Heart right ventricle (tissue), 16 donors: ENCODE measurements at regions not wholly inside any gene's neighbourhood (a gene's known extent, or its start where the extent isn't known, plus 50 kb on each side); places are given as distances from the start of the nearest gene placed in this dataset.
"Not testable (repeated sequence)": the region's sequence is repeated elsewhere in the genome, so short reads cannot be mapped to it uniquely, and the experiment has no call there.

Source experiments
- ATAC-seq, 8 donors: fragments of 200-7000 bp; cut with Tn5 transposase; one replicate each; pipeline ENCODE4 v1.9.1; 2020; ENCODE audit warnings: mild to moderate bottlenecking in 8 of 8, moderate library complexity in 8 of 8, moderate number of reproducible peaks in 1 of 8
- DNase-seq, 2 donors: peaks; one replicate each; pipeline ENCODE4 v3.0.0-alpha.2; 2020
- H3K27ac ChIP-seq, 10 donors: fragments of 200-600 bp; sonication (generic) in 2 of 10; one replicate each; pipeline versions ENCODE4 v1.5.0 to v1.8.0; 2020 to 2022; ENCODE audit warnings: mild to moderate bottlenecking in 3 of 10
- H3K27me3 ChIP-seq, 7 donors: fragments of 200-600 bp; one replicate each; pipeline ENCODE4 v1.8.0; 2021 to 2022; ENCODE audit warnings: mild to moderate bottlenecking in 2 of 7
- H3K36me3 ChIP-seq, 9 donors: fragments of 200-600 bp; sonication (generic) in 1 of 9; one replicate each; pipeline versions ENCODE4 v1.5.0 to v1.8.0; 2020 to 2022; ENCODE audit warnings: mild to moderate bottlenecking in 2 of 9
- H3K4me1 ChIP-seq, 9 donors: fragments of 200-600 bp; sonication (generic) in 1 of 9; one replicate each; pipeline versions ENCODE4 v1.5.0 to v1.8.0; 2020 to 2022; ENCODE audit warnings: mild to moderate bottlenecking in 4 of 9
- H3K4me3 ChIP-seq, 10 donors: fragments of 200-600 bp; sonication (generic) in 2 of 10; one replicate each; pipeline versions ENCODE4 v1.5.0 to v1.8.0; 2020 to 2022; ENCODE audit warnings: mild to moderate bottlenecking in 7 of 10, moderate library complexity in 2 of 10
- H3K9me3 ChIP-seq, 11 donors: fragments of 200-600 bp in 10 of 11; sonication (generic) in 2 of 11; one replicate each; pipeline versions ENCODE4 v1.5.0 to v1.8.0; 2013 to 2022; ENCODE audit warnings: mild to moderate bottlenecking in 2 of 11, control low read depth in 1 of 11, moderate library complexity in 1 of 11
- CTCF ChIP-seq, 9 donors: fragments of 200-600 bp; sonication (generic) in 2 of 9; IDR thresholded peaks; one replicate each; pipeline versions ENCODE4 v1.5.0 to v1.8.0; 2021 to 2022; ENCODE audit warnings: antibody characterized with exemption in 9 of 9, mild to moderate bottlenecking in 5 of 9, moderate library complexity in 1 of 9
- WGBS, 2 donors: extraction: QIAGEN DNeasy Blood & Tissue Kit; methylation state at CpG; one replicate each; pipeline ENCODE4 v1.1.7; 2013; ENCODE audit warnings: inconsistent platforms in 1 of 2; 5-methylcytosine and 5-hydroxymethylcytosine counted together
- intact Hi-C, 10 donors: fragments of 100-400 bp; cut with DNase I; formaldehyde crosslinking; loops; one replicate each; pipeline versions ENCODE4 v1.11.1 to v1.14.2; 2022
- donor health status: Arrhythmogenic right ventricular cardiomyopathy.
- donor health status: ischemic (EF 13 %, LVEDD 7.1; RV severe dilation, severe dysfunction).
- donor health status: healthy with polysubstance abuse.
- donor health status: DM: no; HTN: yes; CAD: no.
- donor health status: DM: no; HTN: no; CAD: no.
- donor health status: ischemic (EF 25% LVEDD 6.9; RV normal size, moderate dysfunction).
- donor health status: ischemic (EF 25% LVEDD 5.7; RV mildly dilated, moderate dysfunction).
- donor health status: healthy.
- donor health status: DM: yes; HTN: yes; CAD: no.
- donor health status: Ischemic cardiomyopathy.
- donor health status: ischemic (EF 35%, LVEDD 5.7; RV mildly dilated, moderate dysfunction).
- donor health status: nonischemic (EF 11% LVEDD 7.7; RV severe dilation, severe dysfunction).
- donor health status: DM: yes; HTN: yes; CAD: no.
- donor health status: PGD.
- donor health status: ischemic (EF 29% LVEDD 5.4; RV normal size, mild dysfunction).
- donor health status: nonischemic (EF 23%, LVEDD 6.1; RV moderate dilation, normal function).

GRCh38 chr19:34573226-34573864 is 91.8 kb downstream of the WTIP start:
- DNase-seq (no peak), ATAC-seq (no peak)
- no peak for TF ChIP-seq CTCF (IDR thresholded peaks at IDR 0.05)
- 74 to 76% methylated on average over 14 of the region's 14 CpGs for WGBS, 2 donors
- Histone ChIP-seq H3K9me3 (peaks cover 0 to 48% (median 16%) of the 10 kb centered on the region in 11 donors), H3K36me3 (no peaks in the 10 kb centered on the region), H3K4me1 (no peaks in the 10 kb centered on the region), H3K4me3 (no peak overlapping the region), H3K27ac (no peak overlapping the region), H3K27me3 (peaks cover 0 to 9% (median 0%) of the 10 kb centered on the region in 7 donors)
- intact Hi-C loops: no loop called here

GRCh38 chr19:34570140-34570539 is 88.6 kb downstream of the WTIP start:
- H3K27me3 ChIP-seq, H3K4me3 ChIP-seq, DNase-seq, intact Hi-C loops, H3K27ac ChIP-seq, H3K36me3 ChIP-seq, ATAC-seq, H3K4me1 ChIP-seq: not testable (repeated sequence)
- 91 to 92% methylated on average over 6 of the region's 6 CpGs for WGBS, 2 donors
- H3K9me3 ChIP-seq: peaks cover 0 to 67% (median 16%) of the 10 kb centered on the region in 11 donors

- DNase-seq, H3K27ac ChIP-seq, H3K4me1 ChIP-seq, H3K4me3 ChIP-seq, ATAC-seq, H3K36me3 ChIP-seq, intact Hi-C loops: not testable (repeated sequence)
- WGBS, 2 donors: 71 to 77% methylated on average over 3 of the region's 3 CpGs
- peaks cover 0 to 15% (median 4%) of the 10 kb centered on the region in 7 donors for H3K27me3 ChIP-seq
- H3K9me3 ChIP-seq: peaks cover 0 to 28% (median 0%) of the 10 kb centered on the region in 11 donors
Observed at GRCh38 chr19:34562344-34562743, 80.8 kb downstream of the WTIP start.
